Astrocyte (in vitro differentiated cells and primary cell): ENCODE measurements at regions not wholly inside any gene's neighbourhood (a gene's known extent, or its start where the extent isn't known, plus 50 kb on each side); places are given as distances from the start of the nearest gene placed in this dataset.

ENCODE experiments used
- DNase-seq: peaks from one replicate; pipeline ENCODE4 v3.0.0-alpha.2; 2010; ENCODE audit warnings: low read depth
- FAIRE-seq: peaks from 2 replicates; lab custom pipeline; 2011; peaks lifted over from hg19 to GRCh38; lab: Jason Lieb, UNC
- H2AFZ ChIP-seq: 2 replicates; pipeline ENCODE4 v1.6.0; 2012; ENCODE audit warnings: low read depth, low read length, inconsistent platforms
- H3K27ac ChIP-seq: 2 replicates; pipeline ENCODE4 v1.5.1; 2011; ENCODE audit warnings: low read depth, low read length, inconsistent platforms
- H3K27me3 ChIP-seq: 2 replicates; pipeline ENCODE4 v1.6.0; 2011; ENCODE audit warnings: low read length, inconsistent platforms; ENCODE audit not compliant: insufficient read depth
- H3K36me3 ChIP-seq: 2 replicates; pipeline ENCODE4 v1.5.1; 2011; ENCODE audit warnings: low read length, inconsistent platforms; ENCODE audit not compliant: insufficient read depth
- H3K4me1 ChIP-seq: 2 replicates; pipeline ENCODE4 v1.5.1; 2011; ENCODE audit warnings: low read length, inconsistent platforms; ENCODE audit not compliant: insufficient read depth
- H3K4me2 ChIP-seq: 2 replicates; pipeline ENCODE4 v1.6.0; 2012; ENCODE audit warnings: low read length, inconsistent platforms
- H3K4me3 ChIP-seq: 2 replicates; pipeline ENCODE4 v1.5.1; 2011; ENCODE audit warnings: low read depth, mild to moderate bottlenecking, low read length, inconsistent platforms; ENCODE audit not compliant: insufficient read depth
- H3K79me2 ChIP-seq: 2 replicates; pipeline ENCODE4 v1.6.0; 2012; ENCODE audit warnings: mild to moderate bottlenecking, low read length, inconsistent platforms; ENCODE audit not compliant: insufficient read depth
- H3K9ac ChIP-seq: 2 replicates; pipeline ENCODE4 v1.6.0; 2012; ENCODE audit warnings: mild to moderate bottlenecking, low read length, inconsistent platforms
- H3K9me3 ChIP-seq: 2 replicates; pipeline ENCODE4 v1.5.1; 2012; ENCODE audit warnings: low read depth, mild to moderate bottlenecking, low read length, inconsistent platforms; ENCODE audit not compliant: insufficient read depth
- H4K20me1 ChIP-seq: 2 replicates; pipeline ENCODE4 v1.6.0; 2012; ENCODE audit warnings: low read length, inconsistent platforms; ENCODE audit not compliant: insufficient read depth
- H3K27ac Mint-ChIP-seq: one replicate; pipeline ENCODE4 v1.8.0; 2021; ENCODE audit warnings: mild to moderate bottlenecking, mixed read lengths; ENCODE audit not compliant: unreplicated experiment
- H3K27me3 Mint-ChIP-seq: one replicate; pipeline ENCODE4 v1.8.0; 2021; ENCODE audit warnings: low read depth, mixed read lengths; ENCODE audit not compliant: unreplicated experiment
- H3K36me3 Mint-ChIP-seq: one replicate; pipeline ENCODE4 v1.8.0; 2021; ENCODE audit warnings: low read depth, mixed read lengths; ENCODE audit not compliant: unreplicated experiment
- H3K4me1 Mint-ChIP-seq: one replicate; pipeline ENCODE4 v1.8.0; 2021; ENCODE audit warnings: low read depth, mixed read lengths; ENCODE audit not compliant: unreplicated experiment
- H3K4me3 Mint-ChIP-seq: one replicate; pipeline ENCODE4 v1.8.0; 2021; ENCODE audit warnings: mild to moderate bottlenecking, moderate library complexity, mixed read lengths; ENCODE audit not compliant: unreplicated experiment
- H3K9me3 Mint-ChIP-seq: one replicate; pipeline ENCODE4 v1.8.0; 2021; ENCODE audit warnings: mild to moderate bottlenecking, mixed read lengths; ENCODE audit not compliant: unreplicated experiment
- EZH2 ChIP-seq: IDR thresholded peaks from 2 replicates; pipeline ENCODE4 v1.6.1; 2012; ENCODE audit warnings: mild to moderate bottlenecking, low read length, inconsistent platforms; ENCODE audit not compliant: insufficient read depth
- TF ChIP-seq, protein P1 (sequence below): IDR thresholded peaks from 2 replicates; pipeline ENCODE4 v1.5.1; 2011; ENCODE audit warnings: low read depth, mild to moderate bottlenecking, inconsistent platforms, low read length, moderate library complexity; ENCODE audit not compliant: insufficient read depth

- FAIRE-seq (no peak), DNase-seq (no peak)
- Histone ChIP-seq H3K27ac (no peak overlapping the region), H3K4me2 (no peak overlapping the region), H3K4me3 (no peak overlapping the region), H3K79me2 (no peaks in the 10 kb centered on the region), H3K36me3 (no peaks in the 10 kb centered on the region), H2AFZ (no peak overlapping the region), H4K20me1 (no peaks in the 10 kb centered on the region), H3K27me3 (no peaks in the 10 kb centered on the region), H3K4me1 (no peaks in the 10 kb centered on the region), H3K9ac (no peak overlapping the region), H3K9me3 (peaks cover 5% of the 10 kb centered on the region)
- Mint-ChIP-seq H3K36me3 (no peaks in the 10 kb centered on the region), H3K4me3 (no peak overlapping the region), H3K27me3 (peaks cover 1% of the 10 kb centered on the region), H3K9me3 (no peaks in the 10 kb centered on the region), H3K27ac (no peak overlapping the region), H3K4me1 (no peaks in the 10 kb centered on the region)
- no peak for TF ChIP-seq EZH2
- TF ChIP-seq, protein P1, sequence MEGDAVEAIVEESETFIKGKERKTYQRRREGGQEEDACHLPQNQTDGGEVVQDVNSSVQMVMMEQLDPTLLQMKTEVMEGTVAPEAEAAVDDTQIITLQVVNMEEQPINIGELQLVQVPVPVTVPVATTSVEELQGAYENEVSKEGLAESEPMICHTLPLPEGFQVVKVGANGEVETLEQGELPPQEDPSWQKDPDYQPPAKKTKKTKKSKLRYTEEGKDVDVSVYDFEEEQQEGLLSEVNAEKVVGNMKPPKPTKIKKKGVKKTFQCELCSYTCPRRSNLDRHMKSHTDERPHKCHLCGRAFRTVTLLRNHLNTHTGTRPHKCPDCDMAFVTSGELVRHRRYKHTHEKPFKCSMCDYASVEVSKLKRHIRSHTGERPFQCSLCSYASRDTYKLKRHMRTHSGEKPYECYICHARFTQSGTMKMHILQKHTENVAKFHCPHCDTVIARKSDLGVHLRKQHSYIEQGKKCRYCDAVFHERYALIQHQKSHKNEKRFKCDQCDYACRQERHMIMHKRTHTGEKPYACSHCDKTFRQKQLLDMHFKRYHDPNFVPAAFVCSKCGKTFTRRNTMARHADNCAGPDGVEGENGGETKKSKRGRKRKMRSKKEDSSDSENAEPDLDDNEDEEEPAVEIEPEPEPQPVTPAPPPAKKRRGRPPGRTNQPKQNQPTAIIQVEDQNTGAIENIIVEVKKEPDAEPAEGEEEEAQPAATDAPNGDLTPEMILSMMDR = no peak
These were observed 260.6 kb downstream of the MEX3B start for GRCh38 chr15:81785181-81785580.

GRCh38 chr15:81784751-81785150, 261.1 kb downstream of the MEX3B start:
- H2AFZ ChIP-seq = no peak overlapping the region

GRCh38 chr15:81783586-81783985, 262.2 kb downstream of the MEX3B start:
- H3K27ac Mint-ChIP-seq = no peak overlapping the region

More at GRCh38 chr15:81784751-81785150, 261.1 kb downstream of the MEX3B start:
- Mint-ChIP-seq H3K4me3 (no peak overlapping the region), H3K4me1 (no peaks in the 10 kb centered on the region), H3K27me3 (peaks cover 1% of the 10 kb centered on the region), H3K36me3 (no peaks in the 10 kb centered on the region), H3K9me3 (no peaks in the 10 kb centered on the region), H3K27ac (no peak overlapping the region)
- no peak overlapping the region for H3K9ac ChIP-seq
- peaks cover 3% of the 10 kb centered on the region for H3K9me3 ChIP-seq
- H3K36me3 ChIP-seq = no peaks in the 10 kb centered on the region
- no peak overlapping the region for H3K4me3 ChIP-seq
- H4K20me1 ChIP-seq = no peaks in the 10 kb centered on the region
- DNase-seq = no peak
- no peaks in the 10 kb centered on the region for H3K4me1 ChIP-seq
- no peaks in the 10 kb centered on the region for H3K27me3 ChIP-seq
- H3K79me2 ChIP-seq = no peaks in the 10 kb centered on the region
- H3K4me2 ChIP-seq = no peak overlapping the region
- FAIRE-seq = no peak
- no peak overlapping the region for H3K27ac ChIP-seq
- no peak for TF ChIP-seq EZH2
- TF ChIP-seq, protein P1 = no peak

More at GRCh38 chr15:81783586-81783985, 262.2 kb downstream of the MEX3B start:
- Histone ChIP-seq H3K4me1 (no peaks in the 10 kb centered on the region), H3K27me3 (no peaks in the 10 kb centered on the region), H3K4me2 (no peak overlapping the region), H3K36me3 (no peaks in the 10 kb centered on the region), H3K4me3 (no peak overlapping the region), H3K79me2 (no peaks in the 10 kb centered on the region), H2AFZ (no peak overlapping the region), H3K9ac (no peak overlapping the region), H4K20me1 (no peaks in the 10 kb centered on the region), H3K27ac (no peak overlapping the region), H3K9me3 (no peaks in the 10 kb centered on the region)
- Mint-ChIP-seq H3K4me3 (no peak overlapping the region), H3K36me3 (no peaks in the 10 kb centered on the region), H3K27me3 (peaks cover 1% of the 10 kb centered on the region), H3K9me3 (no peaks in the 10 kb centered on the region), H3K4me1 (no peaks in the 10 kb centered on the region)
- no peak for TF ChIP-seq EZH2
- TF ChIP-seq, protein P1 = no peak
- FAIRE-seq = no peak
- no peak for DNase-seq
